Bronchial epithelial cell (primary cell): ENCODE measurements at regions not wholly inside any gene's neighbourhood (a gene's known extent, or its start where the extent isn't known, plus 50 kb on each side); places are given as distances from the start of the nearest gene placed in this dataset.
"Not testable (repeated sequence)": the region's sequence is repeated elsewhere in the genome, so short reads cannot be mapped to it uniquely, and the experiment has no call there.

Experiments
- DNase-seq: peaks from one replicate; pipeline ENCODE4 v3.0.0-alpha.2; 2010; ENCODE audit warnings: low read depth
- FAIRE-seq: peaks from 2 replicates; lab custom pipeline; 2011; peaks lifted over from hg19 to GRCh38; lab: Jason Lieb, UNC
- H3K27me3 ChIP-seq: 2 replicates; pipeline ENCODE4 v1.5.1; 2011; ENCODE audit warnings: low read length; ENCODE audit not compliant: control insufficient read depth, insufficient read depth
- H3K36me3 ChIP-seq: 2 replicates; pipeline ENCODE4 v1.5.1; 2011; ENCODE audit warnings: low read length; ENCODE audit not compliant: control insufficient read depth, insufficient read depth
- H3K4me3 ChIP-seq: 2 replicates; pipeline ENCODE4 v1.5.1; 2011; ENCODE audit warnings: mild to moderate bottlenecking, low read depth, low read length, control low read depth
- TF ChIP-seq, protein P1 (sequence below): IDR thresholded peaks from 2 replicates; pipeline ENCODE4 v1.5.1; 2011; ENCODE audit warnings: mild to moderate bottlenecking, moderate library complexity, low read length, control low read depth, inconsistent platforms; ENCODE audit not compliant: insufficient read depth, severe bottlenecking

DNA sequence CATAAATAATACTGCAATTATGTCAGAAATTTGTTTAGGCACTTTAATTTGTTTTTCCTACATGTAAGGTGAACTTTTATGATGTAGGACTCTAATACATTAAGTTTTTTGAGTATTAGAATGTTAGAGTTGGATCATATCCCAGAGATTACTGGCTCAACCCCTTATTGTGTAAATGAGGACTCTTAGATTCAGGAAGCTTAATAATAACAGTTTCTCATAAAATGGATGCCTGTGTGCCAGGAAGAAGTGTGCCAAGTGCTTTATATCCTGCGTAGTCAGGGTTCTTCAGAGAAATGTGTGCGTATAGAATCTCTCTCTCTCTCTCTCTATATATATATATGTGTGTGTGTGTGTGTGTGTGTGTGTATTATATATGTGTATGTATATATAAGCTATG, 388.5 kb downstream of the CAAP1 start:
- TF ChIP-seq, protein P1, sequence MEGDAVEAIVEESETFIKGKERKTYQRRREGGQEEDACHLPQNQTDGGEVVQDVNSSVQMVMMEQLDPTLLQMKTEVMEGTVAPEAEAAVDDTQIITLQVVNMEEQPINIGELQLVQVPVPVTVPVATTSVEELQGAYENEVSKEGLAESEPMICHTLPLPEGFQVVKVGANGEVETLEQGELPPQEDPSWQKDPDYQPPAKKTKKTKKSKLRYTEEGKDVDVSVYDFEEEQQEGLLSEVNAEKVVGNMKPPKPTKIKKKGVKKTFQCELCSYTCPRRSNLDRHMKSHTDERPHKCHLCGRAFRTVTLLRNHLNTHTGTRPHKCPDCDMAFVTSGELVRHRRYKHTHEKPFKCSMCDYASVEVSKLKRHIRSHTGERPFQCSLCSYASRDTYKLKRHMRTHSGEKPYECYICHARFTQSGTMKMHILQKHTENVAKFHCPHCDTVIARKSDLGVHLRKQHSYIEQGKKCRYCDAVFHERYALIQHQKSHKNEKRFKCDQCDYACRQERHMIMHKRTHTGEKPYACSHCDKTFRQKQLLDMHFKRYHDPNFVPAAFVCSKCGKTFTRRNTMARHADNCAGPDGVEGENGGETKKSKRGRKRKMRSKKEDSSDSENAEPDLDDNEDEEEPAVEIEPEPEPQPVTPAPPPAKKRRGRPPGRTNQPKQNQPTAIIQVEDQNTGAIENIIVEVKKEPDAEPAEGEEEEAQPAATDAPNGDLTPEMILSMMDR = no peak
- no peaks in the 10 kb centered on the region for H3K36me3 ChIP-seq
- DNase-seq (no peak), FAIRE-seq (no peak)
- H3K27me3 ChIP-seq = no peaks in the 10 kb centered on the region
- no peak overlapping the region for H3K4me3 ChIP-seq

DNA sequence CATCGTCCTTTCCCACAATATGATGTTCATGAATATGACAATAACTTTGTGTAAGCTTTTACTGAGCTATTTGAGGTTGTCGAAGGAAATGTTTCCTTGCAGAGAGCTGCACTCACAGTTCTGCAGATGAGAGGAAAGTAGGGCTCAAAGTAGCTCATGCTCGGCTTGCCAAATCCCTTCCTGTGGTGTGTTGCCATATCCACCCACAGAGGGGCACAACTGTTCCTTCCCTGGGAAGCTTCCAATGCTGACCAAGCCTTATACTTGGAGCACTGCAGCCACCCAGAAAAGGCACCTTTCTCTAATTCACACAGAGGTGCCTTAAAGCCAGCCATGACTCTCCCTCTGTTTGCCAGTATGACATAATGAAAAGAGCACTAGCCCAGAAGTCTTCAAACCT, 390.3 kb downstream of the CAAP1 start:
- Histone ChIP-seq H3K4me3 (no peak overlapping the region), H3K36me3 (no peaks in the 10 kb centered on the region), H3K27me3 (no peaks in the 10 kb centered on the region)
- DNase-seq (no peak), FAIRE-seq (no peak)
- TF ChIP-seq, protein P1 = no peak

DNA sequence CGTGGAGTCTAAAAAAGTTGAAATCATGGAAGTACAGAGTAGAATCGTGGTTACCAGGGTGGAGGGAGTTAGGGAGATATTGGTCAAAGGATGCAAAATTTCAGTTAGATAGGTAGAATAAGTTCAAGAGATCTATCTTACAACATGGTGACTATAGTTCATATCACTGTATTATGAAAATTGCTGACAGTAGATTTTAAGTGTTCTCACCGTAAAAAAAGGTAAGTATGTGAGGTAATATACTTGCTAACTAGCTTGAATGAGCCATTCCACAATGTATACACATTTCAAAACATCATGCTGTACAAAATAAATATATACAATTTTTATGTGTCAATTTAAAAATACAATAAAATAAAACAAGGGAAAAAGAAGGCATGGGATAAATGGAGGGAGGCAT, 392.1 kb downstream of the CAAP1 start:
- TF ChIP-seq, protein P1 = no peak
- DNase-seq = no peak
- H3K27me3 ChIP-seq = no peaks in the 10 kb centered on the region
- no peak for FAIRE-seq
- no peak overlapping the region for H3K4me3 ChIP-seq
- H3K36me3 ChIP-seq = no peaks in the 10 kb centered on the region

DNA sequence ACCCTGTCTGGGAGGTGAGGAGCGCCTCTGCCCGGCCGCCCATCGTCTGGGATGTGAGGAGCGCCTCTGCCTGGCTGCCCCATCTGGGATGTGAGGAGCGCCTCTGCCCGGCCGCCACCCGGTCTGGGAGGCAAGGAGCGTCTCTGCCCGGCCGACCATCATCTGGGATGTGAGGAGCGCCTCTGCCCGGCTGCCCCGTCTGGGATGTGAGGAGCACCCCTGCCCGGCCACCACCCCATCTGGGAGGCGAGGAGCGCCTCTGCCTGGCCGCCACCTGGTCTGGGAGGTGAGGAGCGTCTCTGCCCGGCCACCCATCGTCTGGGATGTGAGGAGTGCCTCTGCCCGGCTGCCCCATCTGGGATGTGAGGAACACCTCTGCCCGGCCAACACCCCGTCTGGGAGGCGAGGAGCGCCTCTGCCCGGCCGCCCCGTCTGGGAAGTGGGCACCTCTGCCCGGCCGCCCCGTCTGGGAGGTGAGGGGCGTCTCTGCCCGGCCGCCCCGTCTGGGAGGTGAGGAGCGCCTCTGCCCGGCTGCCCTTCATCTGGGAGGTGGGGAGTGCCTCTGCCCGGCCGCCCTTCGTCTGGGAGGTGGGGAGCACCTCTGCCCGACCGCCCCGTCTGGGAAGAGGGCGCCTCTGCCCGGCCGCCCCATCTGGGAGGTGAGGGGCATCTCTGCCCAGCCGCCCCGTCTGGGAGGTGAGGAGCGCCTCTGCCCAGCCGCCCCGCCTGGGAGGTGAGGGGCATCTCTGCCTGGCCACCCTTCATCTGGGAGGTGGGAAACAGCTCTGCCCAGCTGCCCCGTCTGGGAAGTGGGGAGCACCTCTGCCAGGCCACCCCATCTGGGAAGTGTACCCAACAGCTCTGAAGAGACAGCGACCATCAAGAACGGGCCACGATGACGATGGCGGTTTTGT, 399.7 kb downstream of the CAAP1 start:
- DNase-seq, H3K4me3 ChIP-seq, FAIRE-seq, H3K36me3 ChIP-seq, H3K27me3 ChIP-seq: not testable (repeated sequence)

DNA sequence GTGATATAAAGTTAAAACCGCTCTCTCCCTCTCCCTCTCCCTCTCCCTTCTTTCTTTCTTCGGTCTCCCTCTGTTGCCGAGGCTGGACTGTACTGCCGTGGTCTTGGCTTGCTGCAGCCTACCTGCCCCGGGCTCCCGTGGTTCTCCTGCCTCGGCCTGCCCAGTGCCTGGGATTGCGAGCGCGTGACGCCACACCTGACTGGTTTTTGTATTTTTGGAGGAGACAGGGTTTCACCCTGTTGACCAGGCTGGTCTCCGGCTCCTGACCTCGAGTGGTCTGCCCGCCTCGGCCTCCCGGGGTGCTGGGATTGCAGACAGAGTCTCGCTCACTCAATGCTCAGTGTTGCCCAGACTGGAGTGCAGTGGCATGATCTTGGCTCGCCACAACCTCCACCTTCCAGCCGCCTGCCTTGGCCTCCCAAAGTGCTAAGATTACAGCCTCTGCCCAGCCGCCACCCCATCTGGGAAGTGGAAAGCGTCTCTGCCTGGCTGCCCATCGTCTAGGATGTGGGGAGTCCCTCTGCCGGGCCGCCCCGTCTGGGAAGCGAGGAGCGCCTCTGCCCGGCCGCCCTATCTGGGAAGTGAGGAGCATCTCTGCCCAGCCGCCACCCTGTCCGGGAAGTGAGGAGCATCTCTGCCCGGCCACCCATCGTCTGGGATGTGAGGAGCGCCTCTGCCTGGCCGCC, 400.5 kb downstream of the CAAP1 start:
- DNase-seq, H3K36me3 ChIP-seq, H3K27me3 ChIP-seq, H3K4me3 ChIP-seq, FAIRE-seq: not testable (repeated sequence)

DNA sequence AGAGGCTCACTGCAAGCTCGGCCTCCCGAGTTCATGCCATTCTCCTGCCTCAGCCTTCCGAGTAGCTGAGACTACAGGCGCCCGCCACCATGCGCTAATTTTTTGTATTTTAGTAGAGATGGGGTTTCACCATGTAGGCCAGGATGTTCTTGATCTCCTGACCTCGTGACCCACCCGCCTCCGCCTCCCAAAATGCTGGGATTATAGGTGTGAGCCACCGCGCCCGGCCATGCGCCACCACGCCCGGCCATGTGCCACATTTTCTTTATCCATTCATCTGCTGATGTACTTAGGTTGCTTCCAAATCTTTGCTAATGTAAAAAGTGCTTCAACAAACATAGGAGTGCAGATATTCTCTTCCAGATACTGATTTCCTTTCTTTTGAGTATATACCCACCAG, 408.6 kb downstream of the CAAP1 start:
- FAIRE-seq (no peak), DNase-seq (no peak)
- no peaks in the 10 kb centered on the region for H3K36me3 ChIP-seq
- no peaks in the 10 kb centered on the region for H3K27me3 ChIP-seq
- TF ChIP-seq, protein P1 = no peak
- H3K4me3 ChIP-seq = no peak overlapping the region
